Fibroblast of mammary gland (primary cell): ENCODE measurements at regions not wholly inside any gene's neighbourhood (a gene's known extent, or its start where the extent isn't known, plus 50 kb on each side); places are given as distances from the start of the nearest gene placed in this dataset.

Experiments
- DNase-seq: peaks from one replicate; pipeline ENCODE4 v3.0.0-alpha.2; 2010; ENCODE audit warnings: low read depth
- H3K4me3 ChIP-seq: 2 replicates; pipeline ENCODE4 v1.5.1; 2011; ENCODE audit warnings: low read depth, mild to moderate bottlenecking, low read length, moderate library complexity; ENCODE audit not compliant: control insufficient read depth
- TF ChIP-seq, protein P1 (sequence below): conservative IDR thresholded peaks from 2 replicates; pipeline ENCODE4 v1.5.1; 2011; ENCODE audit warnings: low read depth, low read length, inconsistent platforms; ENCODE audit not compliant: control insufficient read depth, insufficient read depth

DNA sequence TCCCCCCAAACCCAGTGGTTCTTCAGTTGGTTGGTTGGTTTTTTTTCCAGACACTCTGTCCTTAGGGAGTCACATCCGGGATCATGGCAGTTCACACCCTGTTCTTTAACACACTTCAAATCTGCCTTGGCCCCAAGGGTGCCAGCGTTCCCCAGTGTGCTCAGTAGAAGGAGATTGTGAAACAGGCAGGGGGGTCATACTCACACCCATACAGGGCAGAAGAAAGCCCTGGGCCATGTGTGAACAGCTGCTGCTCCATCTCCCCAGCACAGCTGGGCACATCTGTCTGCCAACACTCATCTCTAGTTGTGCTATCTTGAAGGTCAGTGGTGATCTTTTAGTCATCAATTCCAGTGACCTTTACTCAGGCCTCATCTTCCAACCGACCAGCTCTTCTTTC is 64.4 kb upstream of the FUT8 start:
- TF ChIP-seq, protein P1, sequence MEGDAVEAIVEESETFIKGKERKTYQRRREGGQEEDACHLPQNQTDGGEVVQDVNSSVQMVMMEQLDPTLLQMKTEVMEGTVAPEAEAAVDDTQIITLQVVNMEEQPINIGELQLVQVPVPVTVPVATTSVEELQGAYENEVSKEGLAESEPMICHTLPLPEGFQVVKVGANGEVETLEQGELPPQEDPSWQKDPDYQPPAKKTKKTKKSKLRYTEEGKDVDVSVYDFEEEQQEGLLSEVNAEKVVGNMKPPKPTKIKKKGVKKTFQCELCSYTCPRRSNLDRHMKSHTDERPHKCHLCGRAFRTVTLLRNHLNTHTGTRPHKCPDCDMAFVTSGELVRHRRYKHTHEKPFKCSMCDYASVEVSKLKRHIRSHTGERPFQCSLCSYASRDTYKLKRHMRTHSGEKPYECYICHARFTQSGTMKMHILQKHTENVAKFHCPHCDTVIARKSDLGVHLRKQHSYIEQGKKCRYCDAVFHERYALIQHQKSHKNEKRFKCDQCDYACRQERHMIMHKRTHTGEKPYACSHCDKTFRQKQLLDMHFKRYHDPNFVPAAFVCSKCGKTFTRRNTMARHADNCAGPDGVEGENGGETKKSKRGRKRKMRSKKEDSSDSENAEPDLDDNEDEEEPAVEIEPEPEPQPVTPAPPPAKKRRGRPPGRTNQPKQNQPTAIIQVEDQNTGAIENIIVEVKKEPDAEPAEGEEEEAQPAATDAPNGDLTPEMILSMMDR: no peak
- no peak overlapping the region for H3K4me3 ChIP-seq
- peak; percentile 42 for DNase-seq

DNA sequence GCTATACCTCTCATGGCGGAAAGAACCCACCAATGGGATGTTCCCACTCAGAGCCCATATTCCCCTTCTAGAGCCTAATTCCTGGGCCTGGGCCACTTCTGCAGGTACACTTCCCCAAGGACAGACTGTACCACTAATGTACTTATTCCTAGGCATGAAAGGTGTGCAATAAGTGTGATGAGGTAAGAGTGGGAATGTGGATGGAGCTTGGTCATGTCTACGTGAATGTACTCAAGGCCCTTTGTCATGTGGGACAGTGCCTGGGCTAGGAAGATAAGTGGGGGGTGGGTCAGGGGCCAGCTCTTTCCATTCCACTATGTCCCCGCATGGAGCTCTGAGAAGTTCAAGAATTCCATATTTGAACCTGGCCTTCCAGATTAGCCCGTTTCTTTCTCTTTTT is 63.4 kb upstream of the FUT8 start:
- TF ChIP-seq, protein P1: no peak
- no peak overlapping the region for H3K4me3 ChIP-seq
- peak; percentile 59 for DNase-seq

DNA sequence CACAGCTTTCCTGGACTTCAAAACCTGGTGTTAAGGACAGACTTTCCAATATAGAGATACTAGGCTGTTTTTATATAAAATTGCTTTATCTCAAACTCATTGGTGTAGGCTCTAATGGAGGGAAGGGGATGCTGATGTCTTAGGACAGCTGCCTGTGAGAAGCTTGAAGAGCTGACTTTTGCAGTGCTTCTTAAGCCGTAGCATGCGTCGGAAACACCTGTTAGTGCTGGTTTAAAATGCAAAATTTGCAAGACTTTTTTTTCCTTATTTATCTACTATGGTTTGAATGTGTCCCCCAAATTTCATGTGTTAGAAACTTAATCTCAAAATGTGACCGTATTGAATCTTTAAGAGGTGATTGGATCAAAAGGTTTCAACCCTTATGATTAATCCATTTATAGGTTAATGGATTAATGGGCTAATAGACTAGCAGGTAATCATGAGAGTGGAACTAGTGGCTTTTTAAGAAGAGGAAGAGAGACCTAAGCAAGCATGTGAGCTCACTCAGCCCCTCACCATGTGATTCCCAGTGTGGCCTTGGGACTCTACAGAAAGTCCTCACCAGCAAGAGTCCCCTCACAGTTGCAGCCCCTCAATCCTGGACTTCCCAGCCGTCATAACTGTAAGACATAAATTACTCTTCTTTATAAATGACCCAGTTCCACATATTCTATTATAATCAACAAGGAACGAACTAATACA is 60.9 kb upstream of the FUT8 start:
- no peak for DNase-seq
- TF ChIP-seq, protein P1: no peak

DNA sequence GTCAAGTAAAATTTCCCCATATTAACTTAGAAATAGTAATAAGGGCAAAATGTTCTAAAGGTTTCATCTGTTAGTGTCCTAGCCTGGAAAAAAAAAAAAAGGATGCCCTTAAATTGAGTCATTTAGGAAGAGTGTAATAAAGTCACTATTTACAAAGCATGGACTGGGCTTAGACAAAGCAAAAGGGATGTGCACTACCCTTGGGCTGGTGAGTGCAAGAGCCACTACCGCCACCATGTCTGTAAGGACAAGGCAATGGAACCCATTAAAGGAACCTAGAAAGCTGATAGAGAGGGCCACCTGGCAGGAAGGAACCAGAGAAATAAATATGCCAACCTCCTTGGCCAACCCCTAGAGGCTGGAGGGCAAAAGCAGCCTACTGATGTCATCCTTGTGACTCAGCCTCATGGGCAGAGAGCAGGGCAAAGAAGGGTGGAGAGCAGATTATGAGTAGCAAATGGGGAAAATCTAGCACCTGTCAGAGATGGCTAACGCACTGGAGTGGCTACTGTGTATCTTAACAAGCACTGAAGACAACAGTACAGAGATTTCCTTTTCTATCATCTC is 59.5 kb upstream of the FUT8 start:
- no peak overlapping the region for H3K4me3 ChIP-seq
- TF ChIP-seq, protein P1: no peak
- DNase-seq: no peak

More for the DNA sequence above, 60.9 kb upstream of the FUT8 start:
- no peak overlapping the region for H3K4me3 ChIP-seq

DNA sequence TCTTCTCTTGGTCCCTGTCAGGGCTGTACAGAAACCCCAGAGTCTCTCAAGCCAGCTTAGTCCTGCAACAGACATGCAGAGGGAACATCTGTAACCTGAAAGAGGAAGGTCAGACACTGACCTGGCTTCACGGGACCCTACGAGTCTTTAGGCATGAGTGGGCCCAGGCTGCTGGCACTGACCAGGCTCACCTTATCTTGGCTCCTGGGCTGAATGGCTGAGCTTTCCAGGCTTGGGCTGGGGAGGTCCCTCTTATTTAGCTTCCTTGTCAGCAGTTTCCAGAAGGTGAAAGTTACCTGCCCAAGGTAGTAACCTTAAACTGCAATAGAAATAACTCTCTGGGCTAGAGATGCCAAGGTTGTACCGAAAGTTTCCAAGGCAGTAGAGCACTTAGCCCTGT is 58.4 kb upstream of the FUT8 start:
- no peak overlapping the region for H3K4me3 ChIP-seq
- TF ChIP-seq, protein P1: no peak
- DNase-seq: no peak

DNA sequence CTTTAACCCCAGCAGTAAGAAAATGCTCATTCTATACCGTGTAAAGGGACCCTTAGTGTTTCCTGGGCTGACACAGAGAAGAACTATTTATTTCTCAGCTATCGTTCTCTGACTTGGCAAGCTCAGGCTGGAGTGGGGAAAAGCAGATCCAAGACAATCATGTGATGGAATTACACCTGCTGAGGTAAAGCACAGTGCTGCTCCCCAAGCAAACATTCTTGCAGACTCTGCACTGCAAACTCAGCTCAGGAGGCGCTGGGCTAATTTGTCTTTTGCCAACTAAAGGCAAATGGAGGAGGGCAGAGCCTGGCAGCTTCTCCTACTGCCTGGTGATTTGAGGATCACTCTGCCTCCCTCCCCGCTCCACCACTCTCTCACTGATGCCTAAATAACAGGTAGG is 57.8 kb upstream of the FUT8 start:
- no peak for DNase-seq
- TF ChIP-seq, protein P1: no peak
- H3K4me3 ChIP-seq: no peak overlapping the region
